Keratinocyte (primary cell): ENCODE measurements at regions not wholly inside any gene's neighbourhood (a gene's known extent, or its start where the extent isn't known, plus 50 kb on each side); places are given as distances from the start of the nearest gene placed in this dataset.

Source experiments
- CTCF ChIP-seq, 3 experiments: IDR thresholded peaks in 1 of 3; conservative IDR thresholded peaks in 1 of 3; optimal IDR thresholded peaks in 1 of 3; 2 replicates in 2 of 3; 3 replicates in 1 of 3; pipeline versions ENCODE3 to v1.5.1; 2011; ENCODE audit warnings: low read length in 3 of 3, mild to moderate bottlenecking in 3 of 3, moderate library complexity in 2 of 3, control low read depth in 1 of 3, inconsistent platforms in 1 of 3; ENCODE audit not compliant: insufficient read depth in 2 of 3; ENCODE audit errors: extremely low read depth in 1 of 3
- EZH2 ChIP-seq: IDR thresholded peaks from one replicate; pipeline ENCODE4 v1.6.1; 2012; ENCODE audit warnings: inconsistent platforms, mild to moderate bottlenecking, low read length, moderate library complexity

- TF ChIP-seq CTCF (optimal IDR thresholded peaks at IDR 0.05 in 1 of 3, IDR thresholded peaks at IDR 0.05 in 1 of 3, conservative IDR thresholded peaks at IDR 0.05 in 1 of 3; ENCODE audit: extremely low read depth in 1 of 3, insufficient read depth in 2 of 3, low read length in 3 of 3) = no peak
- TF ChIP-seq EZH2 = no peak
Observed at GRCh38 chr1:42034426-42034825, 115.7 kb upstream of the HIVEP3 start.
